Stimulated activated memory B cell treated with anti-CD40 and anti-IgM and Interleukin-4, amounts not matched to agents 10 μg/mL and 1 μg/mL and 100 μg/mL, for 72 hours (primary cell): ENCODE measurements at regions not wholly inside any gene's neighbourhood (a gene's known extent, or its start where the extent isn't known, plus 50 kb on each side); places are given as distances from the start of the nearest gene placed in this dataset.

Experiments
- ATAC-seq: fragments of 150-1000 bp; cut with Tn5 transposase; 2 replicates; pipeline ENCODE4 v1.10.0; 2021
- H3K27ac Mint-ChIP-seq: one replicate; pipeline ENCODE4 v1.8.0; 2022; ENCODE audit warnings: mild to moderate bottlenecking, mixed read lengths
- H3K27me3 Mint-ChIP-seq: one replicate; pipeline ENCODE4 v1.8.0; 2022; ENCODE audit warnings: mixed read lengths
- H3K36me3 Mint-ChIP-seq: one replicate; pipeline ENCODE4 v1.8.0; 2022; ENCODE audit warnings: mixed read lengths
- H3K4me1 Mint-ChIP-seq: one replicate; pipeline ENCODE4 v1.8.0; 2022; ENCODE audit warnings: mixed read lengths
- H3K4me3 Mint-ChIP-seq: one replicate; pipeline ENCODE4 v1.8.0; 2022; ENCODE audit warnings: mild to moderate bottlenecking, moderate library complexity, mixed read lengths
- H3K9me3 Mint-ChIP-seq: one replicate; pipeline ENCODE4 v1.8.0; 2022; ENCODE audit warnings: mixed read lengths

- H3K36me3 Mint-ChIP-seq: no peaks in the 10 kb centered on the region
- ATAC-seq: no peak
- no peaks in the 10 kb centered on the region for H3K27me3 Mint-ChIP-seq
- no peak overlapping the region for H3K4me3 Mint-ChIP-seq
- no peak overlapping the region for H3K27ac Mint-ChIP-seq
- H3K4me1 Mint-ChIP-seq: no peaks in the 10 kb centered on the region
- H3K9me3 Mint-ChIP-seq: no peaks in the 10 kb centered on the region
Measured at GRCh38 chr2:187081461-187081860, 232.5 kb upstream of the ZSWIM2 start.

GRCh38 chr2:187079901-187080300 lies 230.9 kb upstream of the ZSWIM2 start:
- H3K27ac Mint-ChIP-seq: no peak overlapping the region
- no peak for ATAC-seq
- peaks cover under 1% of the 10 kb centered on the region for H3K9me3 Mint-ChIP-seq
- H3K4me3 Mint-ChIP-seq: no peak overlapping the region
- no peaks in the 10 kb centered on the region for H3K36me3 Mint-ChIP-seq
- H3K4me1 Mint-ChIP-seq: no peaks in the 10 kb centered on the region
- no peaks in the 10 kb centered on the region for H3K27me3 Mint-ChIP-seq

GRCh38 chr2:187078297-187078696 lies 229.3 kb upstream of the ZSWIM2 start:
- no peak for ATAC-seq
- Mint-ChIP-seq H3K27me3 (no peaks in the 10 kb centered on the region), H3K27ac (no peak overlapping the region), H3K9me3 (peaks cover 3% of the 10 kb centered on the region), H3K4me3 (no peak overlapping the region), H3K36me3 (no peaks in the 10 kb centered on the region), H3K4me1 (no peaks in the 10 kb centered on the region)

- no peak for ATAC-seq
- Mint-ChIP-seq H3K9me3 (peaks cover 3% of the 10 kb centered on the region), H3K36me3 (no peaks in the 10 kb centered on the region), H3K4me1 (no peaks in the 10 kb centered on the region), H3K27ac (no peak overlapping the region), H3K4me3 (no peak overlapping the region), H3K27me3 (no peaks in the 10 kb centered on the region)
Measured at GRCh38 chr2:187075671-187076070, 226.7 kb upstream of the ZSWIM2 start.

GRCh38 chr2:187075199-187075635 lies 226.2 kb upstream of the ZSWIM2 start:
- Mint-ChIP-seq H3K4me1 (no peaks in the 10 kb centered on the region), H3K27ac (no peak overlapping the region), H3K9me3 (peaks cover 3% of the 10 kb centered on the region), H3K4me3 (no peak overlapping the region), H3K27me3 (no peaks in the 10 kb centered on the region), H3K36me3 (no peaks in the 10 kb centered on the region)
- no peak for ATAC-seq

GRCh38 chr2:187058198-187058597 lies 209.2 kb upstream of the ZSWIM2 start:
- Mint-ChIP-seq H3K36me3 (no peaks in the 10 kb centered on the region), H3K27me3 (no peaks in the 10 kb centered on the region), H3K4me3 (no peak overlapping the region), H3K27ac (no peak overlapping the region), H3K9me3 (peaks cover 2% of the 10 kb centered on the region), H3K4me1 (no peaks in the 10 kb centered on the region)
- no peak for ATAC-seq

GRCh38 chr2:187057466-187057865 lies 208.5 kb upstream of the ZSWIM2 start:
- Mint-ChIP-seq H3K4me1 (no peaks in the 10 kb centered on the region), H3K9me3 (peaks cover 2% of the 10 kb centered on the region), H3K4me3 (no peak overlapping the region), H3K27me3 (no peaks in the 10 kb centered on the region), H3K27ac (no peak overlapping the region), H3K36me3 (no peaks in the 10 kb centered on the region)
- no peak for ATAC-seq

- no peak overlapping the region for H3K27ac Mint-ChIP-seq
- H3K4me1 Mint-ChIP-seq: no peaks in the 10 kb centered on the region
- no peak for ATAC-seq
- H3K9me3 Mint-ChIP-seq: peaks cover 2% of the 10 kb centered on the region
- H3K4me3 Mint-ChIP-seq: no peak overlapping the region
- no peaks in the 10 kb centered on the region for H3K27me3 Mint-ChIP-seq
- H3K36me3 Mint-ChIP-seq: no peaks in the 10 kb centered on the region
Measured at GRCh38 chr2:187056416-187057334, 207.7 kb upstream of the ZSWIM2 start.

GRCh38 chr2:187055463-187055862 lies 206.5 kb upstream of the ZSWIM2 start:
- no peak overlapping the region for H3K27ac Mint-ChIP-seq
- H3K4me1 Mint-ChIP-seq: no peaks in the 10 kb centered on the region
- ATAC-seq: no peak
- peaks cover 2% of the 10 kb centered on the region for H3K9me3 Mint-ChIP-seq
- H3K36me3 Mint-ChIP-seq: no peaks in the 10 kb centered on the region
- no peak overlapping the region for H3K4me3 Mint-ChIP-seq
- no peaks in the 10 kb centered on the region for H3K27me3 Mint-ChIP-seq

GRCh38 chr2:187054501-187055319 lies 205.7 kb upstream of the ZSWIM2 start:
- ATAC-seq: no peak
- H3K27me3 Mint-ChIP-seq: no peaks in the 10 kb centered on the region
- H3K27ac Mint-ChIP-seq: no peak overlapping the region
- H3K36me3 Mint-ChIP-seq: no peaks in the 10 kb centered on the region
- no peaks in the 10 kb centered on the region for H3K4me1 Mint-ChIP-seq
- peaks cover 2% of the 10 kb centered on the region for H3K9me3 Mint-ChIP-seq
- H3K4me3 Mint-ChIP-seq: no peak overlapping the region

GRCh38 chr2:187051350-187051749 lies 202.4 kb upstream of the ZSWIM2 start:
- Mint-ChIP-seq H3K27me3 (no peaks in the 10 kb centered on the region), H3K36me3 (no peaks in the 10 kb centered on the region), H3K4me1 (no peaks in the 10 kb centered on the region), H3K27ac (no peak overlapping the region), H3K9me3 (peaks cover 2% of the 10 kb centered on the region), H3K4me3 (no peak overlapping the region)
- no peak for ATAC-seq

- H3K36me3 Mint-ChIP-seq: no peaks in the 10 kb centered on the region
- no peaks in the 10 kb centered on the region for H3K4me1 Mint-ChIP-seq
- H3K4me3 Mint-ChIP-seq: no peak overlapping the region
- H3K27ac Mint-ChIP-seq: no peak overlapping the region
- ATAC-seq: no peak
- H3K9me3 Mint-ChIP-seq: peaks cover 2% of the 10 kb centered on the region
- H3K27me3 Mint-ChIP-seq: no peaks in the 10 kb centered on the region
Measured at GRCh38 chr2:187050409-187050998, 201.5 kb upstream of the ZSWIM2 start.

GRCh38 chr2:187037310-187037709 lies 188.3 kb upstream of the ZSWIM2 start:
- no peak overlapping the region for H3K27ac Mint-ChIP-seq
- no peak for ATAC-seq

GRCh38 chr2:187034434-187034833 lies 185.5 kb upstream of the ZSWIM2 start:
- Mint-ChIP-seq H3K4me3 (no peak overlapping the region), H3K4me1 (no peaks in the 10 kb centered on the region), H3K27ac (no peak overlapping the region), H3K36me3 (no peaks in the 10 kb centered on the region), H3K9me3 (peaks cover 3% of the 10 kb centered on the region), H3K27me3 (no peaks in the 10 kb centered on the region)
- no peak for ATAC-seq

More at GRCh38 chr2:187037310-187037709, 188.3 kb upstream of the ZSWIM2 start:
- H3K36me3 Mint-ChIP-seq: no peaks in the 10 kb centered on the region
- H3K27me3 Mint-ChIP-seq: no peaks in the 10 kb centered on the region
- no peaks in the 10 kb centered on the region for H3K9me3 Mint-ChIP-seq
- no peaks in the 10 kb centered on the region for H3K4me1 Mint-ChIP-seq
- no peak overlapping the region for H3K4me3 Mint-ChIP-seq

GRCh38 chr2:187024739-187025138 lies 175.8 kb upstream of the ZSWIM2 start:
- Mint-ChIP-seq H3K4me1 (no peaks in the 10 kb centered on the region), H3K9me3 (peaks cover 21% of the 10 kb centered on the region), H3K4me3 (no peak overlapping the region), H3K27ac (no peak overlapping the region), H3K36me3 (no peaks in the 10 kb centered on the region), H3K27me3 (no peaks in the 10 kb centered on the region)
- no peak for ATAC-seq
